ENCODE measurements at regions not wholly inside any gene's neighbourhood (a gene's known extent, or its start where the extent isn't known, plus 50 kb on each side); places are given as distances from the start of the nearest gene placed in this dataset.

GRCh38 chr5:156254196-156254595 is 72.8 kb upstream of the SGCD start:
- TF ChIP-seq CTCF (IDR thresholded peaks at IDR 0.05; ENCODE audit: borderline replicate concordance, insufficient read depth, low read depth, low read length): no peak

GRCh38 chr5:156256642-156257041 is 70.3 kb upstream of the SGCD start:
- H3K4me3 ChIP-seq (ENCODE audit: low read depth, low read length): no peak overlapping the region
- no peak for TF ChIP-seq CTCF (IDR thresholded peaks at IDR 0.05; ENCODE audit: borderline replicate concordance, insufficient read depth, low read depth, low read length)

More at GRCh38 chr5:156254196-156254595, 72.8 kb upstream of the SGCD start:
- H3K4me3 ChIP-seq (ENCODE audit: low read depth, low read length): no peak overlapping the region

GRCh38 chr5:156258934-156259333 is 68.0 kb upstream of the SGCD start:
- no peak for TF ChIP-seq CTCF (IDR thresholded peaks at IDR 0.05; ENCODE audit: borderline replicate concordance, insufficient read depth, low read depth, low read length)
- no peak overlapping the region for H3K4me3 ChIP-seq (ENCODE audit: low read depth, low read length)

GRCh38 chr5:156259618-156260017 is 67.3 kb upstream of the SGCD start:
- no peak overlapping the region for H3K4me3 ChIP-seq (ENCODE audit: low read depth, low read length)
- TF ChIP-seq CTCF (IDR thresholded peaks at IDR 0.05; ENCODE audit: borderline replicate concordance, insufficient read depth, low read depth, low read length): no peak

GRCh38 chr5:156261275-156261939 is 65.6 kb upstream of the SGCD start:
- no peak for TF ChIP-seq CTCF (IDR thresholded peaks at IDR 0.05; ENCODE audit: borderline replicate concordance, insufficient read depth, low read depth, low read length)
- no peak overlapping the region for H3K4me3 ChIP-seq (ENCODE audit: low read depth, low read length)

GRCh38 chr5:156271569-156271968 is 55.4 kb upstream of the SGCD start:
- no peak for TF ChIP-seq CTCF (IDR thresholded peaks at IDR 0.05; ENCODE audit: borderline replicate concordance, insufficient read depth, low read depth, low read length)
- H3K4me3 ChIP-seq (ENCODE audit: low read depth, low read length): no peak overlapping the region

GRCh38 chr5:156272139-156272538 is 54.8 kb upstream of the SGCD start:
- no peak for TF ChIP-seq CTCF (IDR thresholded peaks at IDR 0.05; ENCODE audit: borderline replicate concordance, insufficient read depth, low read depth, low read length)
- no peak overlapping the region for H3K4me3 ChIP-seq (ENCODE audit: low read depth, low read length)

Measured in GM12875 (cell line).